ENCODE measurements at regions not wholly inside any gene's neighbourhood (a gene's known extent, or its start where the extent isn't known, plus 50 kb on each side); places are given as distances from the start of the nearest gene placed in this dataset.
A peak's percentile ranks its signal among the peaks of the same experiment; 100 is the strongest.

- no peak for TF ChIP-seq REPIN1 (tag by site-specific recombination; IDR thresholded peaks at IDR 0.05; ENCODE audit: low read depth)
- TF ChIP-seq ZNF10 (tag by site-specific recombination; IDR thresholded peaks at IDR 0.05): no peak
- no peak for TF ChIP-seq ZNF16 (tag by site-specific recombination; IDR thresholded peaks at IDR 0.05; ENCODE audit: low read depth)
- TF ChIP-seq SETDB1 (IDR thresholded peaks at IDR 0.05; ENCODE audit: insufficient read length, low read length): peak; percentile 19
- POLR2A ChIA-PET: no interaction called here
These were observed 231.0 kb downstream of the DSC3 start for GRCh38 chr18:30811580-30811979.

GRCh38 chr18:30810580-30810979 lies 232.0 kb downstream of the DSC3 start:
- no peak overlapping the region for H3K27ac ChIP-seq (ENCODE audit: extremely low read depth, low read depth, low read length)
- H3K4me1 ChIP-seq (ENCODE audit: control insufficient read depth, insufficient read depth, low read length): peaks cover 3% of the 10 kb centered on the region; the same call in 1 of the 2 replicates
- H3K36me3 ChIP-seq (ENCODE audit: control insufficient read depth in 2 of 2, insufficient read depth in 1 of 2, low read length in 2 of 2): no peaks in the 10 kb centered on the region
- no peak for TF ChIP-seq ZBTB21 (tag by site-specific recombination; IDR thresholded peaks at IDR 0.05)
- no peak for TF ChIP-seq ZBTB1 (tag by site-specific recombination; IDR thresholded peaks at IDR 0.05)
- TF ChIP-seq ZNF335 (tag by site-specific recombination; conservative IDR thresholded peaks at IDR 0.05): no peak
- TF ChIP-seq GLI2 (tag by site-specific recombination; IDR thresholded peaks at IDR 0.05; ENCODE audit: borderline replicate concordance, low read depth): no peak
- no peak for TF ChIP-seq ZNF174 (tag by site-specific recombination; IDR thresholded peaks at IDR 0.05)
- no peak for TF ChIP-seq FEZF1 (tag by site-specific recombination; IDR thresholded peaks at IDR 0.05)
- no peak for TF ChIP-seq REST (tag by site-specific recombination; IDR thresholded peaks at IDR 0.05)
- TF ChIP-seq ZFP3 (tag by site-specific recombination; IDR thresholded peaks at IDR 0.05; ENCODE audit: low read depth): no peak
- TF ChIP-seq ZFP41 (tag by site-specific recombination; IDR thresholded peaks at IDR 0.05; ENCODE audit: borderline replicate concordance): no peak
- no peak for TF ChIP-seq REPIN1 (tag by site-specific recombination; IDR thresholded peaks at IDR 0.05; ENCODE audit: low read depth)
- TF ChIP-seq ZNF530 (tag by site-specific recombination; IDR thresholded peaks at IDR 0.05; ENCODE audit: low read depth): no peak
- TF ChIP-seq OSR2 (tag by site-specific recombination; IDR thresholded peaks at IDR 0.05): no peak
- no peak for TF ChIP-seq ZNF596 (tag by site-specific recombination; IDR thresholded peaks at IDR 0.05)
- no peak for TF ChIP-seq ZNF433 (tag by site-specific recombination; IDR thresholded peaks at IDR 0.05; ENCODE audit: low read depth)
- no peak for TF ChIP-seq WT1 (tag by site-specific recombination; IDR thresholded peaks at IDR 0.05)
- H3K4me3 ChIP-seq (ENCODE audit: low read depth, low read length): no peak overlapping the region
- ChIA-PET POLR2A (no interaction called here), CTCF (no interaction called here)
- H3K9me3 ChIP-seq (ENCODE audit: control insufficient read depth, insufficient read depth, low read depth, low read length): no peaks in the 10 kb centered on the region

More at GRCh38 chr18:30811580-30811979, 231.0 kb downstream of the DSC3 start:
- H3K4me1 ChIP-seq (ENCODE audit: control insufficient read depth, insufficient read depth, low read length): peaks cover 3% of the 10 kb centered on the region; the same call in 1 of the 2 replicates
- no peak overlapping the region for H3K4me3 ChIP-seq (ENCODE audit: low read depth, low read length)
- no peak overlapping the region for H3K27ac ChIP-seq (ENCODE audit: extremely low read depth, low read depth, low read length)
- CTCF ChIA-PET: interaction anchor here (1.5 kb wide), 1 partner anchor 17 kb away, joined by 4 read pairs; no protein-coding TSS in a partner anchor
- H3K36me3 ChIP-seq (ENCODE audit: control insufficient read depth in 2 of 2, insufficient read depth in 1 of 2, low read length in 2 of 2): no peaks in the 10 kb centered on the region
- no peaks in the 10 kb centered on the region for H3K9me3 ChIP-seq (ENCODE audit: control insufficient read depth, insufficient read depth, low read depth, low read length)

GRCh38 chr18:30806823-30807222 lies 235.7 kb downstream of the DSC3 start:
- Histone ChIP-seq H3K4me3 (ENCODE audit: low read depth, low read length) (no peak overlapping the region), H3K27ac (ENCODE audit: extremely low read depth, low read depth, low read length) (no peak overlapping the region), H3K9me3 (ENCODE audit: control insufficient read depth, insufficient read depth, low read depth, low read length) (no peaks in the 10 kb centered on the region), H3K4me1 (ENCODE audit: control insufficient read depth, insufficient read depth, low read length) (no peaks in the 10 kb centered on the region), H3K36me3 (ENCODE audit: control insufficient read depth in 2 of 2, insufficient read depth in 1 of 2, low read length in 2 of 2) (no peaks in the 10 kb centered on the region)
- ChIA-PET POLR2A (no interaction called here), CTCF (no interaction called here)
- TF ChIP-seq ZNF221 (tag by site-specific recombination; IDR thresholded peaks at IDR 0.05; ENCODE audit: borderline replicate concordance) (no peak), ZNF202 (tag by site-specific recombination; IDR thresholded peaks at IDR 0.05; ENCODE audit: borderline replicate concordance) (no peak), ZNF394 (tag by site-specific recombination; IDR thresholded peaks at IDR 0.05; ENCODE audit: borderline replicate concordance) (no peak), ZNF777 (tag by site-specific recombination; IDR thresholded peaks at IDR 0.05; ENCODE audit: borderline replicate concordance) (no peak), ZNF501 (tag by site-specific recombination; IDR thresholded peaks at IDR 0.05) (no peak), ZNF266 (tag by site-specific recombination; IDR thresholded peaks at IDR 0.05; ENCODE audit: low read depth) (no peak), ZNF311 (tag by site-specific recombination; IDR thresholded peaks at IDR 0.05; ENCODE audit: borderline replicate concordance) (no peak), SP3 (tag by site-specific recombination; IDR thresholded peaks at IDR 0.05) (no peak), ZNF580 (tag by site-specific recombination; IDR thresholded peaks at IDR 0.05) (no peak), ZNF600 (tag by site-specific recombination; IDR thresholded peaks at IDR 0.05) (no peak), ZNF701 (tag by site-specific recombination; IDR thresholded peaks at IDR 0.05) (no peak), SETDB1 (IDR thresholded peaks at IDR 0.05; ENCODE audit: insufficient read length, low read length) (no peak), ZNF561 (tag by site-specific recombination; IDR thresholded peaks at IDR 0.05; ENCODE audit: borderline replicate concordance) (no peak)
